ENCODE measurements at regions not wholly inside any gene's neighbourhood (a gene's known extent, or its start where the extent isn't known, plus 50 kb on each side); places are given as distances from the start of the nearest gene placed in this dataset.

DNA sequence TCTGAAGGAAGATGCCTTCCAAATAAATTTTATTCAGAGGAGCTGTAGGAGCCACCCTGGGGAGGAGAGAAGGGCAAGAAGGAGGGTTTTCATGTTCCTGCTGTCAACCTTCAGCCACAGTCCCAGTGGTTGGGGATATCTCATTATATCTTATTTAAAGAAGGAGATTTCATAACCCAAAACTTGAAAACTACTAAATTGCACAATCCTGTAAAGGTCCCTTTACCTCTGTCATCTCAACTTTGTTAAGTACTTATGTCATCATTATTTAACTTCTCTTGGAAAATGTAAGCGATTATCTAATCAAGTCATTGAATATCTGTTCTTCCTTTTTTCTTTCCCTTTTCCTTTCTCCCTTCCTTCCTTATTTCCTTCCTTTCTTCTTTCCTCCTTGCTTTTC is 794.5 kb upstream of the IGFBP3 start:
- Histone ChIP-seq H3K9me3 (ENCODE audit: severe bottlenecking) (no peaks in the 10 kb centered on the region), H3K4me3 (ENCODE audit: severe bottlenecking) (no peak overlapping the region), H3K36me3 (ENCODE audit: low read depth) (no peaks in the 10 kb centered on the region), H3K27ac (ENCODE audit: poor library complexity, severe bottlenecking) (no peak overlapping the region), H3K4me1 (ENCODE audit: insufficient read depth, poor library complexity, severe bottlenecking) (no peaks in the 10 kb centered on the region), H3K27me3 (ENCODE audit: insufficient read depth, poor library complexity, severe bottlenecking) (no peaks in the 10 kb centered on the region)
- ATAC-seq (ENCODE audit: low read depth) (no peak), DNase-seq (ENCODE audit: low spot score) (no peak)
- TF ChIP-seq, protein P1, sequence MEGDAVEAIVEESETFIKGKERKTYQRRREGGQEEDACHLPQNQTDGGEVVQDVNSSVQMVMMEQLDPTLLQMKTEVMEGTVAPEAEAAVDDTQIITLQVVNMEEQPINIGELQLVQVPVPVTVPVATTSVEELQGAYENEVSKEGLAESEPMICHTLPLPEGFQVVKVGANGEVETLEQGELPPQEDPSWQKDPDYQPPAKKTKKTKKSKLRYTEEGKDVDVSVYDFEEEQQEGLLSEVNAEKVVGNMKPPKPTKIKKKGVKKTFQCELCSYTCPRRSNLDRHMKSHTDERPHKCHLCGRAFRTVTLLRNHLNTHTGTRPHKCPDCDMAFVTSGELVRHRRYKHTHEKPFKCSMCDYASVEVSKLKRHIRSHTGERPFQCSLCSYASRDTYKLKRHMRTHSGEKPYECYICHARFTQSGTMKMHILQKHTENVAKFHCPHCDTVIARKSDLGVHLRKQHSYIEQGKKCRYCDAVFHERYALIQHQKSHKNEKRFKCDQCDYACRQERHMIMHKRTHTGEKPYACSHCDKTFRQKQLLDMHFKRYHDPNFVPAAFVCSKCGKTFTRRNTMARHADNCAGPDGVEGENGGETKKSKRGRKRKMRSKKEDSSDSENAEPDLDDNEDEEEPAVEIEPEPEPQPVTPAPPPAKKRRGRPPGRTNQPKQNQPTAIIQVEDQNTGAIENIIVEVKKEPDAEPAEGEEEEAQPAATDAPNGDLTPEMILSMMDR (IDR thresholded peaks at IDR 0.05; ENCODE audit: poor library complexity, severe bottlenecking): no peak

DNA sequence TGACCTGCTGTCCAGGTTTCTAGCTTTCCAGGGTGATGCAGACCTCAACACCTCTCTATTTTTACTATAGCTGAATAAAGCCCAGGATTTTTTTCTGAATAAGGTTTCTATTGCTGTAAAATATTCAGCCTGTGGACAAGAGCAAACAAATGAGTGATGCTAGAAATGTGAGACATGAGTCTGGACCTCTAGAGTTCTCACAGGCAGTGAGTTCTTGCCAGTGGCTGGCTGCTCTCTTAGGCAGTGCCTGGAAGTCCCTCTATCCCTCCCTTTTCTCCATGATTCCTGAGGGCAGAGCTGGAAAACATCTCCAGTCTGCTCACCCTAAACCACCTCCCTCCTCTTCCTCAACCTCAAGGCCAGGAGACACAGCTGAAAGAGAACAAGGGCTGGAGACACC is 793.8 kb upstream of the IGFBP3 start:
- Histone ChIP-seq H3K27ac (ENCODE audit: poor library complexity, severe bottlenecking) (no peak overlapping the region), H3K9me3 (ENCODE audit: severe bottlenecking) (no peaks in the 10 kb centered on the region), H3K36me3 (ENCODE audit: low read depth) (no peaks in the 10 kb centered on the region), H3K27me3 (ENCODE audit: insufficient read depth, poor library complexity, severe bottlenecking) (no peaks in the 10 kb centered on the region), H3K4me1 (ENCODE audit: insufficient read depth, poor library complexity, severe bottlenecking) (no peaks in the 10 kb centered on the region), H3K4me3 (ENCODE audit: severe bottlenecking) (no peak overlapping the region)
- no peak for ATAC-seq (ENCODE audit: low read depth)
- TF ChIP-seq, protein P1 (IDR thresholded peaks at IDR 0.05; ENCODE audit: poor library complexity, severe bottlenecking): no peak
- DNase-seq (ENCODE audit: low spot score): no peak

- TF ChIP-seq, protein P1 (IDR thresholded peaks at IDR 0.05; ENCODE audit: poor library complexity, severe bottlenecking): no peak
- DNase-seq (ENCODE audit: low spot score): no peak
- H3K9me3 ChIP-seq (ENCODE audit: severe bottlenecking): no peaks in the 10 kb centered on the region
- no peaks in the 10 kb centered on the region for H3K4me1 ChIP-seq (ENCODE audit: insufficient read depth, poor library complexity, severe bottlenecking)
- no peak for ATAC-seq (ENCODE audit: low read depth)
- no peak overlapping the region for H3K4me3 ChIP-seq (ENCODE audit: severe bottlenecking)
- H3K27me3 ChIP-seq (ENCODE audit: insufficient read depth, poor library complexity, severe bottlenecking): no peaks in the 10 kb centered on the region
- H3K27ac ChIP-seq (ENCODE audit: poor library complexity, severe bottlenecking): no peak overlapping the region
- no peaks in the 10 kb centered on the region for H3K36me3 ChIP-seq (ENCODE audit: low read depth)
Measured at GRCh38 chr7:46713868-46714596, 793.0 kb upstream of the IGFBP3 start.

- ATAC-seq (ENCODE audit: low read depth) (no peak), DNase-seq (ENCODE audit: low spot score) (no peak)
- no peaks in the 10 kb centered on the region for H3K27me3 ChIP-seq (ENCODE audit: insufficient read depth, poor library complexity, severe bottlenecking)
- no peak overlapping the region for H3K4me3 ChIP-seq (ENCODE audit: severe bottlenecking)
- TF ChIP-seq, protein P1 (IDR thresholded peaks at IDR 0.05; ENCODE audit: poor library complexity, severe bottlenecking): no peak
- no peaks in the 10 kb centered on the region for H3K9me3 ChIP-seq (ENCODE audit: severe bottlenecking)
- H3K27ac ChIP-seq (ENCODE audit: poor library complexity, severe bottlenecking): no peak overlapping the region
- no peaks in the 10 kb centered on the region for H3K36me3 ChIP-seq (ENCODE audit: low read depth)
- H3K4me1 ChIP-seq (ENCODE audit: insufficient read depth, poor library complexity, severe bottlenecking): no peaks in the 10 kb centered on the region
Measured at GRCh38 chr7:46710927-46711326, 789.9 kb upstream of the IGFBP3 start.

GRCh38 chr7:46707973-46708372 is 786.9 kb upstream of the IGFBP3 start:
- Histone ChIP-seq H3K27ac (ENCODE audit: poor library complexity, severe bottlenecking) (no peak overlapping the region), H3K9me3 (ENCODE audit: severe bottlenecking) (no peaks in the 10 kb centered on the region), H3K4me3 (ENCODE audit: severe bottlenecking) (no peak overlapping the region), H3K27me3 (ENCODE audit: insufficient read depth, poor library complexity, severe bottlenecking) (no peaks in the 10 kb centered on the region), H3K36me3 (ENCODE audit: low read depth) (no peaks in the 10 kb centered on the region), H3K4me1 (ENCODE audit: insufficient read depth, poor library complexity, severe bottlenecking) (no peaks in the 10 kb centered on the region)
- TF ChIP-seq, protein P1 (IDR thresholded peaks at IDR 0.05; ENCODE audit: poor library complexity, severe bottlenecking): no peak
- no peak for DNase-seq (ENCODE audit: low spot score)
- ATAC-seq (ENCODE audit: low read depth): no peak
